Glomerular visceral epithelial cell (primary cell): ENCODE measurements at regions not wholly inside any gene's neighbourhood (a gene's known extent, or its start where the extent isn't known, plus 50 kb on each side); places are given as distances from the start of the nearest gene placed in this dataset.

ENCODE experiments used
- DNase-seq: peaks from one replicate; pipeline ENCODE4 v3.0.0-alpha.2; 2016; ENCODE audit errors: extremely low spot score

DNA sequence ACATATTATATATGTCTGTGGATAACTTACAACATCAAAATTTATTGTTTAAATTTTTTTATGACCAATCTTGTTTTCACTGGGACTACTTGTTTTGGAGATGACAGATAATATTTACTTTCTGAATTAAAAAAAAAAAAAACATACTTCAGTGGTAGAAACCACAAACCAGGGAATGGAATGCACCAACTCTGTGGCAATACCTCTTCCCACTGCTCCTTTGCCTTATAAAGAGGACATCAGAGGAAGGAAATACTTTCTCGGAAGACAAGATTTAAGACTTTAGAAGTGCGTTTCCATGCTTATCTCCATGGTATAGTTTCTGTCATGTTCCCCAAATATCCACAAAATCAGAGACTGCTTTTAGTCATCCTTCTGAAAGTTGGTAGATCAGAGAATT is 1241.1 kb upstream of the EYS start:
- DNase-seq, result peak; percentile 25

GRCh38 chr6:66940003-66940402 is 1233.0 kb upstream of the EYS start:
- DNase-seq, result no peak

GRCh38 chr6:66937180-66937579 is 1230.2 kb upstream of the EYS start:
- DNase-seq, result no peak

DNA sequence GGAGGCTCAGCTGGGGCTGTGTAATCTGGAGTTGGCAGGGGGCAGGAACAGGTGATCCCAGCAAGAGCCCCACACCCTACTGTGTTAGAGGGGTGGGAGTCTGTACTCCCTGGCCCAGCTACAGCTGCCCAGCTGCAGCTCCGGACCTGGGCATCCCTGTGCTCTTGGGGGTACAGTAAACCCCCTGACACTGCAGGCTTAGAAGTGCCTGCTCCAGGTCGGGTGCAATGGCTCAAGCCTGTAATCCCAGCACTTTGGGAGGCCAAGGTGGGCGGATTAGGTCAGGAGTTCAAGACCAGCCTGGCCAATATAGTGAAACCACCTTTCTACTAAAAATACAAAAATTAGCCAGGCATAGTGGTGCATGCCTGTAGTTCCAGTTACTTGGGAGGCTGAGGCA is 1228.6 kb upstream of the EYS start:
- no peak for DNase-seq

DNA sequence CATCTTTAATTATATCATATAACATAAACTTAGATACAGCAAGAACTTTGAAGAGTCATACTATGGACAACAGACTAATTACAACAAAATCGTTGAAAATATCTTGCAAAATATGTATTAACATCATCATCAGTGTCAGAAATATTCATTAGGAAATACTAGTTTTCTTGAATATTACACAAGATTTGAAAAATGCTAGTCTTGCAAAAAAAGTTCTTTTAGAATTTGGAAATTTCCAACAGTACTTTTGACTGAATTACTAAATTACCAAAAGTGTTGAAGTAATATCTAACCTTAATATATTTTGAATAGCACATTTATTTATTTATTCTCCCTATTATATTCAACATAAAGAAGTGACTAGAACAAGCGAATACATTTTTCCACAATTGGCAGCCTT is 1224.8 kb upstream of the EYS start:
- no peak for DNase-seq

GRCh38 chr6:66930559-66931290 is 1223.7 kb upstream of the EYS start:
- DNase-seq, result no peak

DNA sequence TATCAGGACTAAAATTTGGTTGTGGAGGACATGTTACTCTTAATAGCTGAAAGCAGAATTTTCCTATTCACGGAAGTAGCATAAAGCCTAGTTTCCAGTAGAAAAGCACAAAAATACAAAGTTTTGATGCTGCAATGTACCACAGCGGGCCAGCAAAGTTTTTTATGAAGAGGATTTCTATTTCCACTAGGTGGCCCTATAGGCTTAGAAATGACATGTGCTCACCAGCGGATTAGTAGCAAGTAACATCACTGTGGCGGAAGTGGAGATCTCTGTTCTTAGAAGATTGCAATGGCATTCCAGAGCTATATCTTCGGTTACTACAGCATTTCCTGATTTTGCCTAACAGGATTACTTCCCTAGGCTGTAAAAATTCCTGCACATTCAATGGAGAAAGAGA is 1219.0 kb upstream of the EYS start:
- no peak for DNase-seq

DNA sequence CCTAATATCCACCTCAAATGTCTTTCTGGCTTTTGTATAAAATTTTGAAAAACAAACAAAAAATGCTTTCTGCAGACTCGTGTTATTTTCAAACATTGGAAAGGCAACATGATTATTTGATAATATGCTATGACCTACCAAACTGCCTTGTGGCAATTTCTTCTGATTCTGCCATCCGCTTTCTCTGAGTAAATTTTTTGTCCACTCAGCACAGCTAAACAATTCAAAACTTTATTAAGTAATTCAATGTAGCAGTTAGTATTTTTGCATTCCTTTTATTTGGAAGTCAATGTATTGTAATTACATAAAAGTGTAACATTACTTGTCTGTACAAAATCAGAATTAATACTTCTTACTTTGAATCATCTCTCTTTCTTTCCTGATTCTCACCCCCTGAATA is 1206.6 kb upstream of the EYS start:
- no peak for DNase-seq

- no peak for DNase-seq
These were observed 1195.4 kb upstream of the EYS start for GRCh38 chr6:66902457-66902856.

DNA sequence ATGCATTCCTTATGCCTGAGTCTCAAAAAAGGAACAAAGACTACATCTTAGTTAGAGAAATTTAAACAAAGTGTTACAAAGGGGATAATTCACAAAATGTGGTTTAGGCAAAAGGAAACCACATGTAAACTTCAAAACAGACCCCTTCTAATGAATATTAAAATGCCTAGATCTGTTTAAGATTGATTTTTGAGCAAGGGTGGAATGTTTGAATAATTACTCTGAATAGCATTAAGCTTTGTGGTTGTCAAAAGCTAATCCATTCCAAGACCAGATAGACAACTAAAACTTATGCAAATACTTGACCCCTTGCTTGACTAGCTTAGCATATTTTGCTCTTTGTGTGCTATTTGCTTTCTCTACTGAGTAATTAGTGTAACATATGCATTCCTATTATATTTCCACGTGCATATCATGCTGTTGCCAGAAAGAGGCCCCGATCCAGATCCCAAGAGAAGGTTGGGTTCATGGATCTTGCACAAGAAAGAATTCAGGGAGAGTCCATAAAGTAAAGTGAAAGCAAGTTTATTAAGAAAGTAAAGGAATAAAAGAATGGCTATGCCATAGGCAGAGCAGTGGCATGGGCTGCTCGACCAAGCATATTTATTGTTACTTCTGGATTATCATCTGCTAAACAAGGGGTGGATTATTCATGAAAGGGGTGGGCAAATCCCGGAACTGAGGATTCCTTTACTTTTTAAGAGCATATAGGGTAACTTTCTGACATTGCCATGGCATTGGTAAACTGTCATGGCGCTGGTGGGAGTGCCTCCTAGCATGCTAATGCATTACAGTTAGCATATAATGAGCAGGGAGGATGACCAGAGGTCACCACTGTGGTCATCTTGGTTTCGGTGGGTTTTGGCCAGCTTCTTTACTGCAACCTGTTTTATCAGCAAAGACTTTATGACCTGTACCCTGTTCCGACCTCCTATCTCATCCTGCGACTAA is 1193.4 kb upstream of the EYS start:
- DNase-seq, result no peak

DNA sequence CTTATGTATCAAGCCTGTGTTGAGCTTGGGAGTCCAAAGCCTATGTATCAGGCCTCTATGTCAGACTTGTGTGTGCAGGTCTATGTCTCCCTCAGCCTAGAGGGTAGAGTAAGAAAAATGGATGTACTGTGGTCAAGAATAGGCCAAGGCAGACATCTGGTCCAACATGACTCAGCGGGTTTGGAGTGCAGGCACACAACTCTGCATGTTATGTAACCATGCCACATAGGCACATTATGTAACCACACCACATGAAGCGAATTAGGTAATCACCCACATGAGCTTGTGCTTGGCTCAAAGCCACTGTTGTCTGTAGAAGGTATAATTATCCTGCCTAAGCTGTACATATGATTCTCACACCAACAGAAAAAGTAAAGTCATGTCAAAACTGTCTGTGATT is 1190.5 kb upstream of the EYS start:
- peak; percentile 45 for DNase-seq

DNA sequence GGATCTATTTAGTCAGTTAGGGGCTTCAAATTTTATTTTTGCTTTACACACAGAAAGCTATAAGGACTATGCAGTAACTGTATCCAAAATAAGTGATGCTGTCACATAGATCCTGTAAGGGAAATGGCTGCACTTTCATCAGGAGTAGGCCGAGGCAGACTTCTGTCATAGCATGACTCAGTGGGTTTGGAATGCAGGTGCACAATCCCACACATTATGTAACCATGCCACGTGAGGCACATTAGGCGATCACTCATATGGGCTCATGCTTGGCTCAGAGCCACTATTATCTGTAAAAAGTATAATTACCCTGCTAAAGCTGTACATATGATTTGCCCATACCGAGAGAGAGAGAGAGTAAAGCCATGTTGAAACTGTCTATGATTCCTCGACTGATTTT is 1189.4 kb upstream of the EYS start:
- peak; percentile 75 for DNase-seq

- DNase-seq, result no peak
These were observed 1176.4 kb upstream of the EYS start for GRCh38 chr6:66883453-66883852.

GRCh38 chr6:66866801-66867200 is 1159.8 kb upstream of the EYS start:
- no peak for DNase-seq

- DNase-seq, result peak; percentile 40
These were observed 1158.7 kb upstream of the EYS start for GRCh38 chr6:66865771-66866170.

GRCh38 chr6:66861007-66861541 is 1154.0 kb upstream of the EYS start:
- no peak for DNase-seq

DNA sequence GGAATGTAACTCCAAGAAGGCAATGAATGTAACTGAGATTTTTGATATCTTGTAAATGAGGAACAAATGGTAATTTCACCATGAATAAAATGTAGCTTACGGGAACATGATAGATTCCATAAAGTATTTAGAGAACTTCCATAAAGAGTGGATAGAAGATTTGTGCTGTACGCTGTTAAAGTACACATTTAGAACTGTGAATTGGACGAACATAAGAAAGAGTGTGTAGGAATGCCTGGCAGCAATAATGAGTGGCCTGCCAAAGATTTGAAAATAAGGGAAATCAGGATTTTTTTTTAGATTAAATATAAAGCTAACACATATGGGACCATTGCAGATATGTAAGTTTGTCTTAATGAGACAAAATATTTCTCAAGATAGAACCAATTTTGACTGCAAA is 1153.3 kb upstream of the EYS start:
- no peak for DNase-seq

- no peak for DNase-seq
These were observed 1151.2 kb upstream of the EYS start for GRCh38 chr6:66858196-66858595.

- DNase-seq, result no peak
These were observed 1147.0 kb upstream of the EYS start for GRCh38 chr6:66854014-66854413.

DNA sequence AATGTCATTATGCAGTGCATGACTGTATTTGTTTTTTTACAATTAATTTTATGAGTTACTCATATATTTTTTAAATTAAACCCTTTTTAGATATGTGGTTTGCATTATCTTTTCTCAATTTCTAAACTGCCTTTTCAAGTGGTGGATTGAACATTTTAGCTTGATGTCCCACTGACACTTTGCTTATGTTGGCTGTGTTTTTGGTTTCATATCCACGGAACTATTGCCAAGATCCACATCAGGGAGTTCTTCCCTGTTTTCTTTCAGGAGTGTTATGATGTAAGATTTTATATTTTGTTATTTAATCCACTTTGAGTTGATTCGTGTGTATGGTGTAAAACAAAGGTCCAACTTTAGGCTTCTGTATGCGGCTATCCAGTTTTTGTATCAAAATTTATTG is 1144.9 kb upstream of the EYS start:
- DNase-seq, result no peak

DNA sequence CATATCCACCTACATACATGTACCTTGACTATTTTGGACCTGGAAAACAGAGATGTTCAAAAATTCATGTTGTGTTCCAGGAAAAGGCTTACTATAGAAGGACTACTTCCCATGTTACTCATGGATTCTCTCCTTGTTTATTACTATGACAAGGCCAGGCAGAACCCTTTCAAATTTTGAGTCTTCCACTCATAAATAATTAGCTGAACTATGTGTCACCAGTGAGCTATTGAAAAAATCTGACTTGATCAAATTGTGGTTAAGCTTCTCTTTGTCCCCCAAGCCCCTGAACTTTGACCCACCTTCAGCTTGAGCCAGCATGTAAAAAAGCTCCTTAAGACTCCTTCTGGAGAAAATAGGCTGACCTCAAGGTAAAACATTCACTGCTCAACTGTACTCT is 1142.8 kb upstream of the EYS start:
- peak; percentile 16 for DNase-seq

DNA sequence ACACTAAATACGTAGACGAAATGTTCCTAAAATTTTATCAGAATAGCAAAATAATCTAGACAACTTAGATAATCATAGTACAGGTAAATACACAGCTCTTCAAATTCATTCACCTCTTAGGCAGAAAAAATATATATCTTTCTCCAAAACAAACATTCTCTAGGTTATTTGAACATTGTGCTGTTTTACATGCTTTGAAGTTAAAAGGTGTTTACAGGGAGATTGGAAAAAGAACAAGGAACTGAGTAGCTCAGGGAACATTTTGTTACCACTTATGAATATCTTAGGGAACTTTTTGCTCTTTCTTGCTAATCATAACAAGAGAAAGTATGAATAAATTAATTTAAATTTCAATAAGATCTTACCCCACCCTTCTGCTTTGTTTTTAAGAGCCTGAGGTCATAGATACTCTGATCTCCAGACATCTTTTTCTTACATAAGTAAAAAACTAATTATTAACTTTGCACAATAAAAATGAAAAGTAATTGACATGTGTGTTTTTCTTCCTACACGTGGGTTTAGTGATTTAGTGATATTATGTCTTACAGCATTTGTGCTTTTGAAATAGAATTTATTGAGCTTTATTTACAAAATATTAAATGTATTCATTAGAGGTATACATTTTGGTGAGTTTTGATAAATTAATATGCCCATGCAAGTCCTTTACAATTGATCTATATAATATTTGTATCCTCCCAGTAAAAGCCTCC is 1141.4 kb upstream of the EYS start:
- DNase-seq, result no peak
